PC-9 (cell line): ENCODE measurements at regions not wholly inside any gene's neighbourhood (a gene's known extent, or its start where the extent isn't known, plus 50 kb on each side); places are given as distances from the start of the nearest gene placed in this dataset.
A peak's percentile ranks its signal among the peaks of the same experiment; 100 is the strongest.

Experiments used
- BruUV-seq: library from RNA; stranded (reverse); fragments of 400-500 nt; replicated peaks from 2 replicates; lab custom pipeline; 2021; lab: Mats Ljungman, UMichigan
- CTCF ChIA-PET: fragments of 300-600 bp; sonication (Branson Sonifier 250); formaldehyde crosslinking; loops from one replicate; lab custom pipeline; 2022; ENCODE audit warnings: antibody characterized with exemption; lab: Charles Lee
- POLR2A ChIA-PET: fragments of 300-600 bp; sonication (Branson Sonifier 250); formaldehyde crosslinking; loops from one replicate; lab custom pipeline; 2022; ENCODE audit warnings: antibody characterized with exemption; ENCODE audit not compliant: unreplicated experiment; lab: Charles Lee
- DNase-seq, 2 experiments: peaks; one replicate each; pipeline versions ENCODE4 v3.0.0 to v3.0.0-alpha.2; 2015 to 2022; ENCODE audit warnings: mixed read lengths in 1 of 2
- H2AFZ ChIP-seq: fragments of 200-600 bp; sonication (generic); 2 replicates; pipeline ENCODE4 v1.8.1; 2017; ENCODE audit warnings: antibody characterized with exemption
- H3F3A ChIP-seq: fragments of 200-600 bp; sonication (generic); 2 replicates; pipeline ENCODE4 v1.8.1; 2017; ENCODE audit warnings: antibody characterized with exemption, mild to moderate bottlenecking, low read depth; ENCODE audit not compliant: insufficient read depth
- H3K27ac ChIP-seq: fragments of 200-600 bp; sonication (generic); 2 replicates; pipeline ENCODE4 v1.6.1; 2016; ENCODE audit warnings: mixed run types
- H3K27me3 ChIP-seq: fragments of 200-600 bp; sonication (generic); 2 replicates; pipeline ENCODE4 v1.6.1; 2016; ENCODE audit warnings: low read depth, mixed run types; ENCODE audit not compliant: insufficient read depth
- H3K36me3 ChIP-seq: fragments of 200-600 bp; sonication (generic); 2 replicates; pipeline ENCODE4 v1.6.1; 2016; ENCODE audit warnings: low read depth, mixed run types
- H3K4me1 ChIP-seq: fragments of 200-600 bp; sonication (generic); replicated peaks from 2 replicates; pipeline ENCODE4 v1.6.1; 2016; ENCODE audit warnings: mixed run types; ENCODE audit not compliant: insufficient read depth
- H3K4me2 ChIP-seq: fragments of 200-600 bp; sonication (generic); 2 replicates; pipeline ENCODE4 v1.6.1; 2017; ENCODE audit warnings: mixed run types
- H3K4me3 ChIP-seq: fragments of 200-600 bp; sonication (generic); 2 replicates; pipeline ENCODE4 v1.6.1; 2016; ENCODE audit warnings: mixed run types
- H3K79me2 ChIP-seq: fragments of 200-600 bp; sonication (generic); 2 replicates; pipeline ENCODE4 v1.6.1; 2017; ENCODE audit warnings: low read depth, mixed run types
- H3K9me2 ChIP-seq: fragments of 200-600 bp; sonication (generic); 2 replicates; pipeline ENCODE4 v1.8.1; 2017; ENCODE audit warnings: mild to moderate bottlenecking; ENCODE audit not compliant: insufficient read depth
- H3K9me3 ChIP-seq: fragments of 200-600 bp; sonication (generic); 2 replicates; pipeline ENCODE4 v1.8.1; 2016; ENCODE audit warnings: low read depth; ENCODE audit not compliant: insufficient read depth
- H4K20me1 ChIP-seq: fragments of 200-600 bp; sonication (generic); 2 replicates; pipeline ENCODE4 v1.8.1; 2017; ENCODE audit not compliant: insufficient read depth
- CTCF ChIP-seq: fragments of 200-600 bp; sonication (generic); conservative IDR thresholded peaks from 2 replicates; pipeline ENCODE4 v1.6.1; 2017; ENCODE audit warnings: mixed run types, antibody characterized with exemption, mild to moderate bottlenecking, moderate library complexity
- EZH2 ChIP-seq: fragments of 200-600 bp; sonication (generic); IDR thresholded peaks from 2 replicates; pipeline ENCODE4 v1.8.0; 2017; ENCODE audit warnings: antibody characterized with exemption, low read depth
- intact Hi-C: fragments of 100-400 bp; cut with micrococcal nuclease; formaldehyde crosslinking; loops from one replicate; pipeline ENCODE4 v1.10.0; 2022; ENCODE audit not compliant: unreplicated experiment

GRCh38 chr1:82091729-82092128 is 291.0 kb downstream of the ADGRL2 start:
- ChIA-PET CTCF (no interaction called here), POLR2A (no interaction called here)
- no peak for DNase-seq
- H3K79me2 ChIP-seq: no peaks in the 10 kb centered on the region
- no peaks in the 10 kb centered on the region for H4K20me1 ChIP-seq
- no peaks in the 10 kb centered on the region for H3K4me1 ChIP-seq
- no peaks in the 10 kb centered on the region for H3F3A ChIP-seq
- no TSS peak for BruUV-seq
- H2AFZ ChIP-seq: no peak overlapping the region
- TF ChIP-seq EZH2 (no peak), CTCF (no peak)
- no peak overlapping the region for H3K4me3 ChIP-seq
- no peaks in the 10 kb centered on the region for H3K36me3 ChIP-seq
- H3K27ac ChIP-seq: no peak overlapping the region
- no peaks in the 10 kb centered on the region for H3K9me3 ChIP-seq
- H3K4me2 ChIP-seq: no peak overlapping the region
- H3K27me3 ChIP-seq: no peaks in the 10 kb centered on the region
- no peaks in the 10 kb centered on the region; the same call in none of the 2 replicates for H3K9me2 ChIP-seq
- intact Hi-C loops: no loop called here

- H3K79me2 ChIP-seq: no peaks in the 10 kb centered on the region
- H3K9me3 ChIP-seq: no peaks in the 10 kb centered on the region
- no peaks in the 10 kb centered on the region for H3K27me3 ChIP-seq
- H3K4me3 ChIP-seq: no peak overlapping the region
- H3K36me3 ChIP-seq: no peaks in the 10 kb centered on the region
- H3K4me1 ChIP-seq: no peaks in the 10 kb centered on the region
- H3F3A ChIP-seq: no peaks in the 10 kb centered on the region
- H3K27ac ChIP-seq: no peak overlapping the region
- CTCF ChIA-PET: no interaction called here
- TF ChIP-seq CTCF (no peak), EZH2 (no peak)
- H4K20me1 ChIP-seq: no peaks in the 10 kb centered on the region
- no TSS peak for BruUV-seq
- intact Hi-C loops: no loop called here
- H3K9me2 ChIP-seq: no peaks in the 10 kb centered on the region; the same call in none of the 2 replicates
- no peak for DNase-seq
- H3K4me2 ChIP-seq: no peak overlapping the region
- POLR2A ChIA-PET: no interaction called here
- H2AFZ ChIP-seq: no peak overlapping the region
Measured at GRCh38 chr1:82091265-82091664, 290.5 kb downstream of the ADGRL2 start.

DNA sequence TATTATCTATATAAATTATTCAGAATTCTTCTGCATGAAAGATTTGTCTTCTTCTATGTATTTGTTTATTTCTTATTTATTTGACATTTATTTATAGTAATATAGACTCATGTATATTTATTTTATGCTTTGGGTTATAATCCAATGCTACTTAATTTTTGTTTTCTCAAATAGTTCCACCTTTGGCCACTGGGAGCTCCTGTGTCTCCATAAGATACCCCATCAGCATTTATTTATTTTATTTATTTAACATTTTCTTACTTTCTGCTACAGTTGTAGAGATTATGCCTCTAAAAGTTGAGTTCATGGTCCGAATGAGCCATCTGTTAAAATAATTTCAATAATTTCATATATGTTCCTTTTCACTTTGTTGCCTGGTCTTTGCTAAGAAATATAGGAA is 289.4 kb downstream of the ADGRL2 start:
- POLR2A ChIA-PET: no interaction called here
- CTCF ChIA-PET: interaction anchor here (0.6 kb wide), 1 partner anchor 23 kb away, joined by 11 read pairs; no protein-coding TSS in a partner anchor

More for the DNA sequence above, 289.4 kb downstream of the ADGRL2 start:
- Histone ChIP-seq H3K4me1 (no peaks in the 10 kb centered on the region), H4K20me1 (no peaks in the 10 kb centered on the region), H3K27me3 (no peaks in the 10 kb centered on the region), H3K9me3 (no peaks in the 10 kb centered on the region), H3K9me2 (no peaks in the 10 kb centered on the region; the same call in none of the 2 replicates), H2AFZ (no peak overlapping the region), H3F3A (no peaks in the 10 kb centered on the region), H3K27ac (no peak overlapping the region), H3K36me3 (no peaks in the 10 kb centered on the region), H3K79me2 (no peaks in the 10 kb centered on the region), H3K4me3 (no peak overlapping the region), H3K4me2 (no peak overlapping the region)
- DNase-seq: no peak
- BruUV-seq: no TSS peak
- TF ChIP-seq EZH2 (no peak), CTCF (peak; percentile 65)
- intact Hi-C loops: no loop called here
